HAP-1 (cell line): ENCODE measurements at regions not wholly inside any gene's neighbourhood (a gene's known extent, or its start where the extent isn't known, plus 50 kb on each side); places are given as distances from the start of the nearest gene placed in this dataset.
"Not testable (repeated sequence)": the region's sequence is repeated elsewhere in the genome, so short reads cannot be mapped to it uniquely, and the experiment has no call there.

Source experiments
- DNase-seq, 2 experiments: peaks; one replicate each; pipeline ENCODE4 v3.0.0-alpha.2; 2016 to 2020; ENCODE audit warnings: low spot score in 2 of 2
- H3K27me3 ChIP-seq: fragments of 250-450 bp; sonication (Bioruptor Pico); 2 replicates; pipeline ENCODE4 v1.5.1; 2020; ENCODE audit warnings: low read depth, mild to moderate bottlenecking, moderate library complexity
- H3K36me3 ChIP-seq: fragments of 250-450 bp; sonication (Bioruptor Pico); replicated peaks from 2 replicates; pipeline ENCODE4 v1.5.1; 2020; ENCODE audit warnings: mild to moderate bottlenecking
- H3K4me1 ChIP-seq: fragments of 250-450 bp; sonication (Bioruptor Pico); 2 replicates; pipeline ENCODE4 v1.5.1; 2020; ENCODE audit warnings: mild to moderate bottlenecking
- H3K4me3 ChIP-seq: fragments of 250-450 bp; sonication (Bioruptor Pico); 2 replicates; pipeline ENCODE4 v1.5.1; 2020; ENCODE audit warnings: mild to moderate bottlenecking, moderate library complexity
- H3K9me3 ChIP-seq: fragments of 250-450 bp; sonication (Bioruptor Pico); 2 replicates; pipeline ENCODE4 v1.5.1; 2020; ENCODE audit warnings: mild to moderate bottlenecking, moderate library complexity
- in situ Hi-C: fragments of 300-500 bp; cut with MboI; formaldehyde crosslinking; loops from 3 replicates; pipeline ENCODE4 v1.14.3; 2020; ENCODE audit warnings: low sequenced_read_pairs, inconsistent platforms, mixed read lengths

DNA sequence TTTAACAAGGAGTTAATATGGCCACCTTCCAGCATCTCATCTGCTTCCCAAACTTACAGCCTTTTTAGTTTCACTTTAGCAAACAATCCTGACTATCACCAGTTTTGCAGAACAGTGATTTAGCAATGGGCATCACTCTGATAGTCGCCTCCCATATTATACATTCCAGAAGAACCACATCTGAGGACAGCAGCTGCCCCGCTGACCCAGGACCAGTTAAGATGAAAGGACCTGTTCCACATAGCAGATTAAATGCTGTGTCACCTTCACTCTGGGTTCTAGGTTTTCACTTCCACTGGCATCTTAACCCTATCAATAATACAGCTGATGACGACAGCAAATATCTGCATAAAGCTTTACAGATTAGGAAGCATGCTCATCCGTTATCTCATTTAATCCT is 99.8 kb downstream of the TRIM69 start:
- H3K4me1 ChIP-seq = no peaks in the 10 kb centered on the region
- in situ Hi-C loops = no loop called here

DNA sequence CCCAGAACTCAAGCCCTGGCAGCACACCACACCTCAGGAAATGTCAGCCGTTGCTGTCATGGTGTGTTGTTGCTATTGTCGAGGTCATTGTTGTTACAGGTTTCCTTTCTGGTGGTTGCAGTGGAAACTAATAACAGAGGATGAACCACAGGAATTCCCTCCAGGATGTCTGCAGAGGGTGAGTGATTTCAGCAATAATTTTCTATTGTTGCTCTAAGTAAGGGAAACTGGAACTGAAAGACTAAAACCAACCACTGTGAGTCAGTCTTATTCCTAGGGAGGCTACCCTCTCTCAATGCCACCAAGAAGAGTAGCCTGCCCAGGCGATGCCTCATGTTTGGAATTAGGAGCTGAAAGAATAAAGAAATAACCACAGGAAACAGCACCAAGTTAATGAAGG is 102.6 kb downstream of the TRIM69 start:
- H3K27me3 ChIP-seq, H3K4me3 ChIP-seq, H3K4me1 ChIP-seq, DNase-seq, in situ Hi-C loops, H3K9me3 ChIP-seq, H3K36me3 ChIP-seq: not testable (repeated sequence)

More for the DNA sequence above, 99.8 kb downstream of the TRIM69 start:
- Histone ChIP-seq H3K36me3 (no peaks in the 10 kb centered on the region), H3K4me3 (no peak overlapping the region), H3K9me3 (no peaks in the 10 kb centered on the region), H3K27me3 (no peaks in the 10 kb centered on the region)
- no peak for DNase-seq

- H3K9me3 ChIP-seq, DNase-seq, H3K36me3 ChIP-seq, H3K4me1 ChIP-seq, in situ Hi-C loops, H3K27me3 ChIP-seq, H3K4me3 ChIP-seq: not testable (repeated sequence)
Measured at GRCh38 chr15:44841762-44842161, 105.4 kb downstream of the TRIM69 start.

GRCh38 chr15:44842883-44843282 is 106.6 kb downstream of the TRIM69 start:
- H3K27me3 ChIP-seq, DNase-seq, in situ Hi-C loops, H3K4me3 ChIP-seq, H3K9me3 ChIP-seq, H3K36me3 ChIP-seq, H3K4me1 ChIP-seq: not testable (repeated sequence)

DNA sequence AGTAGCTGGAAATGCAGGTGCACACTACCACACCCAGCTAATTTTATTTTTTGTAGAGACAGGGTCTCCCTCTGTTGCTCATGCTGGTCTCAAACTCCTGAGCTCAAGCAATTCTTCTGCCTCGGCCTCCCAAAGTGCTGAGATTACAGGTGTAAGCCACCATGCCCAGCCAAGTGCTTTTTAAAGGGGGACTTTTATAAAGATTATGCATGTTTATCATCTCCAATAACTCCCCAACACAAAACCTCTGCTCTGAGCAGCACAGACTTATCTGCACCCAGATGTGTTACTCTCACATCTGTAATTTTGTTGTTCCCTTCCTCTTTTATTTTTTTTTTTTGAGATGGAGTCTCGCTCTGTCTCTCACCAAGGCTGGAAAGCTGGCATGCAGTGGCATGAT is 108.6 kb downstream of the TRIM69 start:
- DNase-seq, H3K4me3 ChIP-seq, H3K36me3 ChIP-seq, H3K4me1 ChIP-seq, H3K27me3 ChIP-seq, in situ Hi-C loops, H3K9me3 ChIP-seq: not testable (repeated sequence)

GRCh38 chr15:44846156-44846555 is 109.8 kb downstream of the TRIM69 start:
- DNase-seq, in situ Hi-C loops, H3K9me3 ChIP-seq, H3K4me1 ChIP-seq, H3K4me3 ChIP-seq, H3K27me3 ChIP-seq, H3K36me3 ChIP-seq: not testable (repeated sequence)

DNA sequence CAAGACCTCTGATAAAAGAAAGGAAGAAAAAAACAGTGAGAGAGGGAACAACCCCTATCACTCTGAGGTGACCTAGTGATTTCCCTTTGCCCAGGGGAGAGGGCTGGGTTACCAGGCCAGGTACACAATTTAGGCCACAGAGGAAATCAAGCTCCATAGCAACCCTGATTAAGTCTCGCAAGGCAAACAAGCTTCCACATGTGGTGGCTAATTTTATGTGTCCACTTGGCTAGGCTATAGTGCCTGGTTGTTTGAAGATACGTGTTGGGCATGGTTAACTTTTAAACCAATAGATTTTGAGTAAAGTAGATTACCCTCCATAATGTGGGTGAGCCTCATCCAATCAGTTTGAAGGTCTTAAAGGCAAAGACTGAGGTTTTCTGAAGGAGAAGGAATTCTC is 108.9 kb upstream of the TERB2 start:
- H3K27me3 ChIP-seq, DNase-seq, H3K4me3 ChIP-seq, H3K9me3 ChIP-seq, H3K4me1 ChIP-seq, H3K36me3 ChIP-seq, in situ Hi-C loops: not testable (repeated sequence)

GRCh38 chr15:44848859-44849258 is 107.6 kb upstream of the TERB2 start:
- H3K4me3 ChIP-seq, H3K27me3 ChIP-seq, H3K36me3 ChIP-seq, H3K4me1 ChIP-seq, DNase-seq, in situ Hi-C loops, H3K9me3 ChIP-seq: not testable (repeated sequence)

GRCh38 chr15:44849701-44850403 is 106.6 kb upstream of the TERB2 start:
- DNase-seq, H3K9me3 ChIP-seq, H3K4me3 ChIP-seq, H3K27me3 ChIP-seq, in situ Hi-C loops, H3K4me1 ChIP-seq, H3K36me3 ChIP-seq: not testable (repeated sequence)

DNA sequence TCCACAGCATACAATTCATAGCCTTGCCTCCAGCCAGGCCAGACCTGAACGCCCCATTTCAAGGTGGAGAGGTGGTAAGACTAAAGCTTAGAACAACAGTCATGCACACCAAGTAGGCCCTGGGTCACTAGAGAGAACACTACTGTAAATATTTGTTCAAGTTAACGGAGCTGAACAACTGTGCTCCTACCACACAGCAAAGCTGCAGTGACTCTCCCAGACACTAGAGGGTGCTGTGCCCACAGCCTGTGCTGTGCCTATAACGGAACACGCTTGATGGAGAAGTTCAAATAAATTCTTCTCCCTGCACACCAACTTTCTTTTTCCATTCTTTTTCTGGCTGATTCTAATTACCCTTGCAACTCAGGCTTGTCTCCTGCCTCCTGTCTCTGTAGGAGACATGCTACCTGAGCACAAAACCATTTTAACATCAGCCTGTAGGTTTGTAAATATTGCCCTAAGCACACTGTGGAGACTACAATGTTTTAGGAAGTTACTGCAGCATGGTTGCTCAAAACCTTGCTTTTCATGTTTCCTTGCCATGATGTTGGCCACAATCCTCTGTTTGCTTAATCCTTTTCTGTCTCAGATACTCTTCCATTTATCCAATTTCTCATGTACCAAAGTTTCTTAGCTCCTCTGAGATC is 103.1 kb upstream of the TERB2 start:
- in situ Hi-C loops, H3K9me3 ChIP-seq, H3K36me3 ChIP-seq, H3K4me3 ChIP-seq, H3K4me1 ChIP-seq, H3K27me3 ChIP-seq: not testable (repeated sequence)
- peak; percentile 30 to 75 for DNase-seq

DNA sequence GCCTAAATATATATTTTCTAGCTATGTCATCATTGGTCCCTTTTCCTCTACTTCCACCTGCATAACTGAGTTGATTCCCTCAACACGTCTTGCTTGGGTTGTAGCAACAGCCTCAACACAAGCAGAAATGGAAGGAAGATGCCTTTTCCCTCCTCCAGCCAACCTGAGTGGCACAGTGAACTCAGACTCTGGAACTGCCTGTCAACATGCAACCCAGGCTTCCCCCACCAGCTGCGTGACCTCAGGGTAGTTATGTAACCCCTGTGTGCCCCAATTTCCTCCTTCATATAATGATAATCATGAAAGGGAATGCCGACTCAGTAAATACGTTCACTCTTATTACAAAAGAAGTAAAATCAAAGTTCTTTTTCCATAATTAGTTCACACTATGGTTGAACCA is 101.8 kb upstream of the TERB2 start:
- H3K9me3 ChIP-seq, H3K36me3 ChIP-seq, H3K4me1 ChIP-seq, DNase-seq, in situ Hi-C loops, H3K4me3 ChIP-seq, H3K27me3 ChIP-seq: not testable (repeated sequence)

- H3K4me3 ChIP-seq, H3K9me3 ChIP-seq, H3K4me1 ChIP-seq, H3K36me3 ChIP-seq, H3K27me3 ChIP-seq, in situ Hi-C loops, DNase-seq: not testable (repeated sequence)
Measured at GRCh38 chr15:44856284-44856683, 100.2 kb upstream of the TERB2 start.

GRCh38 chr15:44857164-44857710 is 99.2 kb upstream of the TERB2 start:
- in situ Hi-C loops, H3K4me3 ChIP-seq, H3K9me3 ChIP-seq, H3K4me1 ChIP-seq, H3K36me3 ChIP-seq, H3K27me3 ChIP-seq, DNase-seq: not testable (repeated sequence)

- H3K4me1 ChIP-seq, H3K4me3 ChIP-seq, DNase-seq, H3K36me3 ChIP-seq, in situ Hi-C loops, H3K9me3 ChIP-seq, H3K27me3 ChIP-seq: not testable (repeated sequence)
Measured at GRCh38 chr15:44859088-44859487, 97.4 kb upstream of the TERB2 start.
